ENCODE measurements at regions not wholly inside any gene's neighbourhood (a gene's known extent, or its start where the extent isn't known, plus 50 kb on each side); places are given as distances from the start of the nearest gene placed in this dataset.

DNA sequence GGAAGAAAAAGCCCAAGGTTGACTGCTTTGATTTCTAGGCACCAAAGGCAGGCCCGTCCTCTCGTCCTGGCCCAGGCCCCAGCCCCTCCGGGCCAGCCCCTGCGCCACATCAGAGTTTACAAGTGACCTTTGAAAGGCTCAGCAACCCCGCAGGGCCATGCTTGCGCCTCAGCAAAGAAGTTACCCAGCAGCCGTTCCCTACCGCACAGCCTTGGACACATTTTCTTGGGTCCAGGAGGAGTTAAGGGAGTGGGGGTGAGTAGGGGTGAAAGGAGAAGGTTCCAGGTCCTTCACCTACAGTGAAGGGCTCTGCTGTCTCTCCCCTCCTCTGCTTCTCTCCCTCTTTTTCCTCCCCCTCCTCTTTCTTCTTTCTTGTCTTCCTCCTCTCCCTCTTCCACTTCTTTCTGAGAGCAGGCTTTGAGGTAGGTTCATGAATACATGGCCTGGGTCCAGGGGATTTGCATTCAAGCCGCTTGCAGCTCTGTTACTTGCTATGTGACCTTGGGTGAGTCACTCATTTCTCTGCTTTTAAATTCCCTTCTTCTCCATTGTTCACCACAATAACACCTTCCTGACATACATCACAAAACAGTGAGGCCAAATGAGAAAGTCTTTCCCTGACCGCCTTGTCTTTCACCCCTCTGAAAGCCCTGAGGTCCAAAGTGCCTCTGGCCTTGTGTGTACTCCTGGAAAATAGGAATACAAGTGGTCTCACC lies 223.3 kb upstream of the TPRG1 start:
- Histone ChIP-seq H3K79me2 (ENCODE audit: insufficient read depth, low read length) (no peaks in the 10 kb centered on the region), H3K4me3 (replicated peaks in 1 of 3; ENCODE audit: insufficient read depth in 1 of 3, low read depth in 2 of 3, low read length in 3 of 3) (no peak overlapping the region), H3K9me3 (ENCODE audit: low read length) (no peaks in the 10 kb centered on the region), H3K27me3 (ENCODE audit: control insufficient read depth in 1 of 2, insufficient read depth in 2 of 2, low read length in 2 of 2) (no peaks in the 10 kb centered on the region), H2AFZ (ENCODE audit: low read length) (no peak overlapping the region), H3K36me3 (replicated peaks in 1 of 2; ENCODE audit: control insufficient read depth in 1 of 2, insufficient read depth in 2 of 2, low read length in 2 of 2) (no peaks in the 10 kb centered on the region), H4K20me1 (ENCODE audit: insufficient read depth, low read length) (no peaks in the 10 kb centered on the region), H3K4me2 (ENCODE audit: low read depth, low read length) (no peak overlapping the region), H3K27ac (ENCODE audit: extremely low read length, insufficient read depth, low read length) (no peak overlapping the region), H3K9ac (ENCODE audit: insufficient read depth, low read depth, low read length) (no peak overlapping the region; the same call in 1 of the 2 replicates), H3K4me1 (ENCODE audit: insufficient read depth, low read length) (peaks cover 38% of the 10 kb centered on the region)
- ATAC-seq = peak; percentile 39
- CTCF ChIA-PET (ENCODE audit: low intra/inter-chr PET ratio, low total read pairs) = no interaction called here
- no TSS peak for BruUV-seq (replicated peaks)
- in situ Hi-C loops (cut with HindIII; ENCODE audit: extremely low pct_ligation_motif_present, low pct_unique_long_range_greater_than_20kb) = no loop called here
- POLR2A ChIA-PET = no interaction called here
- DNase-seq (ENCODE audit: low spot score) = peak; percentile 48
- FAIRE-seq = no peak
- 78% methylated on average over 10 of the region's 10 CpGs for WGBS (ENCODE audit: low lambda C conversion rate)
- intact Hi-C loops (cut with micrococcal nuclease; ENCODE audit: unreplicated experiment) = no loop called here
- TF ChIP-seq NR2F6 (IDR thresholded peaks at IDR 0.05) (no peak), NR2F6 (CRISPR knock-in tag; IDR thresholded peaks at IDR 0.05) (no peak), SP140L (CRISPR knock-in tag; IDR thresholded peaks at IDR 0.05; ENCODE audit: borderline replicate concordance) (no peak), ZFP36L1 (CRISPR knock-in tag; IDR thresholded peaks at IDR 0.05) (no peak), ZNF331 (CRISPR knock-in tag; IDR thresholded peaks at IDR 0.05) (no peak), HMG20B (CRISPR knock-in tag; conservative IDR thresholded peaks at IDR 0.05) (no peak), MIER2 (CRISPR knock-in tag; IDR thresholded peaks at IDR 0.05) (no peak), ZMYM2 (CRISPR knock-in tag; IDR thresholded peaks at IDR 0.05) (no peak), ZNF781 (CRISPR knock-in tag; IDR thresholded peaks at IDR 0.05; ENCODE audit: borderline replicate concordance, not compliant biosample characterization) (no peak), SOX13 (IDR thresholded peaks at IDR 0.05) (no peak), SOX13 (CRISPR knock-in tag; conservative IDR thresholded peaks at IDR 0.05 in 1 of 2, IDR thresholded peaks at IDR 0.05 in 1 of 2) (peak in 1 of 2 experiments; percentile 56; a peak in 2 of 4 replicates), JUN (CRISPR knock-in tag; IDR thresholded peaks at IDR 0.05) (no peak)
- TF ChIP-seq, protein P1, sequence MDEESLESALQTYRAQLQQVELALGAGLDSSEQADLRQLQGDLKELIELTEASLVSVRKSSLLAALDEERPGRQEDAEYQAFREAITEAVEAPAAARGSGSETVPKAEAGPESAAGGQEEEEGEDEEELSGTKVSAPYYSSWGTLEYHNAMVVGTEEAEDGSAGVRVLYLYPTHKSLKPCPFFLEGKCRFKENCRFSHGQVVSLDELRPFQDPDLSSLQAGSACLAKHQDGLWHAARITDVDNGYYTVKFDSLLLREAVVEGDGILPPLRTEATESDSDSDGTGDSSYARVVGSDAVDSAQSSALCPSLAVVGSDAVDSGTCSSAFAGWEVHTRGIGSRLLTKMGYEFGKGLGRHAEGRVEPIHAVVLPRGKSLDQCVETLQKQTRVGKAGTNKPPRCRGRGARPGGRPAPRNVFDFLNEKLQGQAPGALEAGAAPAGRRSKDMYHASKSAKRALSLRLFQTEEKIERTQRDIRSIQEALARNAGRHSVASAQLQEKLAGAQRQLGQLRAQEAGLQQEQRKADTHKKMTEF (CRISPR knock-in tag; IDR thresholded peaks at IDR 0.05) = no peak
- TF ChIP-seq, protein P2, sequence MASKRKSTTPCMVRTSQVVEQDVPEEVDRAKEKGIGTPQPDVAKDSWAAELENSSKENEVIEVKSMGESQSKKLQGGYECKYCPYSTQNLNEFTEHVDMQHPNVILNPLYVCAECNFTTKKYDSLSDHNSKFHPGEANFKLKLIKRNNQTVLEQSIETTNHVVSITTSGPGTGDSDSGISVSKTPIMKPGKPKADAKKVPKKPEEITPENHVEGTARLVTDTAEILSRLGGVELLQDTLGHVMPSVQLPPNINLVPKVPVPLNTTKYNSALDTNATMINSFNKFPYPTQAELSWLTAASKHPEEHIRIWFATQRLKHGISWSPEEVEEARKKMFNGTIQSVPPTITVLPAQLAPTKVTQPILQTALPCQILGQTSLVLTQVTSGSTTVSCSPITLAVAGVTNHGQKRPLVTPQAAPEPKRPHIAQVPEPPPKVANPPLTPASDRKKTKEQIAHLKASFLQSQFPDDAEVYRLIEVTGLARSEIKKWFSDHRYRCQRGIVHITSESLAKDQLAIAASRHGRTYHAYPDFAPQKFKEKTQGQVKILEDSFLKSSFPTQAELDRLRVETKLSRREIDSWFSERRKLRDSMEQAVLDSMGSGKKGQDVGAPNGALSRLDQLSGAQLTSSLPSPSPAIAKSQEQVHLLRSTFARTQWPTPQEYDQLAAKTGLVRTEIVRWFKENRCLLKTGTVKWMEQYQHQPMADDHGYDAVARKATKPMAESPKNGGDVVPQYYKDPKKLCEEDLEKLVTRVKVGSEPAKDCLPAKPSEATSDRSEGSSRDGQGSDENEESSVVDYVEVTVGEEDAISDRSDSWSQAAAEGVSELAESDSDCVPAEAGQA (IDR thresholded peaks at IDR 0.05; ENCODE audit: low read depth) = no peak
- TF ChIP-seq, protein P2 (CRISPR knock-in tag; IDR thresholded peaks at IDR 0.05; ENCODE audit: borderline replicate concordance) = no peak
- TF ChIP-seq, protein P3, sequence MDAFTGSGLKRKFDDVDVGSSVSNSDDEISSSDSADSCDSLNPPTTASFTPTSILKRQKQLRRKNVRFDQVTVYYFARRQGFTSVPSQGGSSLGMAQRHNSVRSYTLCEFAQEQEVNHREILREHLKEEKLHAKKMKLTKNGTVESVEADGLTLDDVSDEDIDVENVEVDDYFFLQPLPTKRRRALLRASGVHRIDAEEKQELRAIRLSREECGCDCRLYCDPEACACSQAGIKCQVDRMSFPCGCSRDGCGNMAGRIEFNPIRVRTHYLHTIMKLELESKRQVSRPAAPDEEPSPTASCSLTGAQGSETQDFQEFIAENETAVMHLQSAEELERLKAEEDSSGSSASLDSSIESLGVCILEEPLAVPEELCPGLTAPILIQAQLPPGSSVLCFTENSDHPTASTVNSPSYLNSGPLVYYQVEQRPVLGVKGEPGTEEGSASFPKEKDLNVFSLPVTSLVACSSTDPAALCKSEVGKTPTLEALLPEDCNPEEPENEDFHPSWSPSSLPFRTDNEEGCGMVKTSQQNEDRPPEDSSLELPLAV (CRISPR knock-in tag; conservative IDR thresholded peaks at IDR 0.05; ENCODE audit: low read depth) = no peak
